ENCODE measurements at regions not wholly inside any gene's neighbourhood (a gene's known extent, or its start where the extent isn't known, plus 50 kb on each side); places are given as distances from the start of the nearest gene placed in this dataset.

DNA sequence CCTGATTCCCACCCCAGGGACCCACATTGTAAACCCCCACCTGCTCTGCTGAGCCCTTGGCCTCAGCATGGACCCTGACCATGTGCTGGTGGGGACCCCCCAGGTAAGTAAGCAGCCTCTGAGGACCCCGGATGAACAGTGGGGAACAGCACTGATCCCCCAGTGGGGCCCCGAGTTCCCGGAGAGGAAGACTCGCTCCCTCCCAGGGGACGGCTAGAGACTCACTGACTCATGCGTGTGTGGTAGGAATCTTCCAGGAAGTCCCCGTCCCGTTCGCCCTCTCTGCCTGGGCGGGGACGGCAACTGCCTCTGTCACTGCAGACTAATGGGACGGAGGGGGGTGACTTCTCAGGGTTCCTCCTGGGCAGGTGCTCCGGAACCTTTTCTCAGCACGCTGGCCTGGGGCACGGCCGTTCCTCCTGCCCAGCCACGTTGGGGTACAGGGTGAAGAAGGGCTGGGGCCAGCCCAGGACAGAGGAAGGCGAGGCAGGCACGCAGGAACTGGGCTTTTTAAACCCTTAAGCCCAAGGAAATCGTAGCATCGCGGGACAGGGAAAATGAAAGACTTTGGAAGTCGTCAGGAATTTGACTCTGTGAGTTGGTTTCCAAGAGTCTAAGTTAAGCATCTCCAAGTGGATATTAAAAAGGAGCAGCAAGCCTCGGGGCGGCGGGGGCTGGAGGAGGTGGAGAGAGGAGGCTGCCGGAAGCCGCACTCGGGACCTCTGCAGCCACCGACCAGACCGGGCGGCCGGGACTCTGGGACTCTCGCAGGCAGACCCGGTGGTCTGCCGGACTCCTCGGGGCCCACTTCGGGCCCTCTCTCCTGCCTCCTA, 178.7 kb downstream of the SEC14L1 start (continued):
- TF ChIP-seq ZBTB8A (IDR thresholded peaks at IDR 0.05; ENCODE audit: partially characterized antibody): no peak
- TF ChIP-seq TAF7 (tag; IDR thresholded peaks at IDR 0.05): peak; percentile 74
- TF ChIP-seq, protein P1, sequence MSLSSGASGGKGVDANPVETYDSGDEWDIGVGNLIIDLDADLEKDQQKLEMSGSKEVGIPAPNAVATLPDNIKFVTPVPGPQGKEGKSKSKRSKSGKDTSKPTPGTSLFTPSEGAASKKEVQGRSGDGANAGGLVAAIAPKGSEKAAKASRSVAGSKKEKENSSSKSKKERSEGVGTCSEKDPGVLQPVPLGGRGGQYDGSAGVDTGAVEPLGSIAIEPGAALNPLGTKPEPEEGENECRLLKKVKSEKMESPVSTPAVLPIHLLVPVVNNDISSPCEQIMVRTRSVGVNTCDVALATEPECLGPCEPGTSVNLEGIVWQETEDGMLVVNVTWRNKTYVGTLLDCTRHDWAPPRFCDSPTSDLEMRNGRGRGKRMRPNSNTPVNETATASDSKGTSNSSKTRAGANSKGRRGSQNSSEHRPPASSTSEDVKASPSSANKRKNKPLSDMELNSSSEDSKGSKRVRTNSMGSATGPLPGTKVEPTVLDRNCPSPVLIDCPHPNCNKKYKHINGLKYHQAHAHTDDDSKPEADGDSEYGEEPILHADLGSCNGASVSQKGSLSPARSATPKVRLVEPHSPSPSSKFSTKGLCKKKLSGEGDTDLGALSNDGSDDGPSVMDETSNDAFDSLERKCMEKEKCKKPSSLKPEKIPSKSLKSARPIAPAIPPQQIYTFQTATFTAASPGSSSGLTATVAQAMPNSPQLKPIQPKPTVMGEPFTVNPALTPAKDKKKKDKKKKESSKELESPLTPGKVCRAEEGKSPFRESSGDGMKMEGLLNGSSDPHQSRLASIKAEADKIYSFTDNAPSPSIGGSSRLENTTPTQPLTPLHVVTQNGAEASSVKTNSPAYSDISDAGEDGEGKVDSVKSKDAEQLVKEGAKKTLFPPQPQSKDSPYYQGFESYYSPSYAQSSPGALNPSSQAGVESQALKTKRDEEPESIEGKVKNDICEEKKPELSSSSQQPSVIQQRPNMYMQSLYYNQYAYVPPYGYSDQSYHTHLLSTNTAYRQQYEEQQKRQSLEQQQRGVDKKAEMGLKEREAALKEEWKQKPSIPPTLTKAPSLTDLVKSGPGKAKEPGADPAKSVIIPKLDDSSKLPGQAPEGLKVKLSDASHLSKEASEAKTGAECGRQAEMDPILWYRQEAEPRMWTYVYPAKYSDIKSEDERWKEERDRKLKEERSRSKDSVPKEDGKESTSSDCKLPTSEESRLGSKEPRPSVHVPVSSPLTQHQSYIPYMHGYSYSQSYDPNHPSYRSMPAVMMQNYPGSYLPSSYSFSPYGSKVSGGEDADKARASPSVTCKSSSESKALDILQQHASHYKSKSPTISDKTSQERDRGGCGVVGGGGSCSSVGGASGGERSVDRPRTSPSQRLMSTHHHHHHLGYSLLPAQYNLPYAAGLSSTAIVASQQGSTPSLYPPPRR (CRISPR knock-in tag; IDR thresholded peaks at IDR 0.05; ENCODE audit: borderline replicate concordance): peak; percentile 61; the same call in 1 of the 2 replicates
- TF ChIP-seq ZNF282 (CRISPR knock-in tag; IDR thresholded peaks at IDR 0.05): 0 out of 2 replicates have a peak, but pooled peaks have one; percentile 46
- TF ChIP-seq, protein P2, sequence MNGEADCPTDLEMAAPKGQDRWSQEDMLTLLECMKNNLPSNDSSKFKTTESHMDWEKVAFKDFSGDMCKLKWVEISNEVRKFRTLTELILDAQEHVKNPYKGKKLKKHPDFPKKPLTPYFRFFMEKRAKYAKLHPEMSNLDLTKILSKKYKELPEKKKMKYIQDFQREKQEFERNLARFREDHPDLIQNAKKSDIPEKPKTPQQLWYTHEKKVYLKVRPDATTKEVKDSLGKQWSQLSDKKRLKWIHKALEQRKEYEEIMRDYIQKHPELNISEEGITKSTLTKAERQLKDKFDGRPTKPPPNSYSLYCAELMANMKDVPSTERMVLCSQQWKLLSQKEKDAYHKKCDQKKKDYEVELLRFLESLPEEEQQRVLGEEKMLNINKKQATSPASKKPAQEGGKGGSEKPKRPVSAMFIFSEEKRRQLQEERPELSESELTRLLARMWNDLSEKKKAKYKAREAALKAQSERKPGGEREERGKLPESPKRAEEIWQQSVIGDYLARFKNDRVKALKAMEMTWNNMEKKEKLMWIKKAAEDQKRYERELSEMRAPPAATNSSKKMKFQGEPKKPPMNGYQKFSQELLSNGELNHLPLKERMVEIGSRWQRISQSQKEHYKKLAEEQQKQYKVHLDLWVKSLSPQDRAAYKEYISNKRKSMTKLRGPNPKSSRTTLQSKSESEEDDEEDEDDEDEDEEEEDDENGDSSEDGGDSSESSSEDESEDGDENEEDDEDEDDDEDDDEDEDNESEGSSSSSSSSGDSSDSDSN (IDR thresholded peaks at IDR 0.05; ENCODE audit: borderline replicate concordance in 1 of 2, low read depth in 2 of 2, low read length in 2 of 2): peak; percentile 79 to 89
- 0 out of 2 replicates have a peak, but pooled peaks have one; percentile 48 for TF ChIP-seq MYNN (IDR thresholded peaks at IDR 0.05)
- no peak for TF ChIP-seq MYNN (CRISPR knock-in tag; IDR thresholded peaks at IDR 0.05)
- TF ChIP-seq XRCC5 (IDR thresholded peaks at IDR 0.05; ENCODE audit: low read depth, low read length): 0 out of 2 replicates have a peak, but pooled peaks have one; percentile 34
- peak; percentile 44; the same call in 1 of the 2 replicates for TF ChIP-seq CREB1 (IDR thresholded peaks at IDR 0.05)
- TF ChIP-seq CREB1 (CRISPR knock-in tag; IDR thresholded peaks at IDR 0.05): peak; percentile 71; the same call in 1 of the 2 replicates
- peak; percentile 73 for TF ChIP-seq POLR2B (IDR thresholded peaks at IDR 0.05; ENCODE audit: low read depth, partially characterized antibody)
- peak; percentile 68 for TF ChIP-seq SMARCE1 (IDR thresholded peaks at IDR 0.05)
- no peak for TF ChIP-seq ELF4 (CRISPR knock-in tag; IDR thresholded peaks at IDR 0.05)
- 0 out of 2 replicates have a peak, but pooled peaks have one; percentile 49 for TF ChIP-seq ZNF431 (CRISPR knock-in tag; IDR thresholded peaks at IDR 0.05)
- TF ChIP-seq JUN (IDR thresholded peaks at IDR 0.05; ENCODE audit: borderline replicate concordance, low read depth, low read length): peak; percentile 66; the same call in 1 of the 2 replicates
- 0 out of 2 replicates have a peak, but pooled peaks have one; percentile 1 for TF ChIP-seq JUN (CRISPR knock-in tag; IDR thresholded peaks at IDR 0.05; ENCODE audit: borderline replicate concordance)
- 0 out of 2 replicates have a peak, but pooled peaks have one; percentile 23 for TF ChIP-seq STAT5A (IDR thresholded peaks at IDR 0.05; ENCODE audit: borderline replicate concordance, low read length)
- peak; percentile 86; the same call in 1 of the 2 replicates for TF ChIP-seq GTF2F1 (IDR thresholded peaks at IDR 0.05; ENCODE audit: low read depth, low read length)
- no peak for TF ChIP-seq ZNF77 (CRISPR knock-in tag; IDR thresholded peaks at IDR 0.05)
- TF ChIP-seq NR2F6 (CRISPR knock-in tag; IDR thresholded peaks at IDR 0.05): no peak
- TF ChIP-seq, protein P3, sequence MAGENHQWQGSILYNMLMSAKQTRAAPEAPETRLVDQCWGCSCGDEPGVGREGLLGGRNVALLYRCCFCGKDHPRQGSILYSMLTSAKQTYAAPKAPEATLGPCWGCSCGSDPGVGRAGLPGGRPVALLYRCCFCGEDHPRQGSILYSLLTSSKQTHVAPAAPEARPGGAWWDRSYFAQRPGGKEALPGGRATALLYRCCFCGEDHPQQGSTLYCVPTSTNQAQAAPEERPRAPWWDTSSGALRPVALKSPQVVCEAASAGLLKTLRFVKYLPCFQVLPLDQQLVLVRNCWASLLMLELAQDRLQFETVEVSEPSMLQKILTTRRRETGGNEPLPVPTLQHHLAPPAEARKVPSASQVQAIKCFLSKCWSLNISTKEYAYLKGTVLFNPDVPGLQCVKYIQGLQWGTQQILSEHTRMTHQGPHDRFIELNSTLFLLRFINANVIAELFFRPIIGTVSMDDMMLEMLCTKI (IDR thresholded peaks at IDR 0.05; ENCODE audit: partially characterized antibody): no peak
